22Rv1 (cell line): ENCODE measurements at regions not wholly inside any gene's neighbourhood (a gene's known extent, or its start where the extent isn't known, plus 50 kb on each side); places are given as distances from the start of the nearest gene placed in this dataset.

Source experiments
- CTCF ChIP-seq: fragments of 450-650 bp; IDR thresholded peaks from 2 replicates; pipeline ENCODE4 v1.5.1; 2017; ENCODE audit warnings: mild to moderate bottlenecking
- ZFX ChIP-seq: fragments of 450-650 bp; IDR thresholded peaks from 2 replicates; pipeline ENCODE4 v1.6.1; 2017; ENCODE audit warnings: antibody characterized with exemption, borderline replicate concordance

- TF ChIP-seq CTCF (no peak), ZFX (no peak)
Observed at GRCh38 chr18:7168408-7168807, 50.8 kb upstream of the LAMA1 start.
